Stimulated activated CD8-positive, alpha-beta memory T cell treated with anti-CD3 and anti-CD28 coated beads, Interleukin-4, amount 100 ng/mL, for 4 hours (primary cell): ENCODE measurements at regions not wholly inside any gene's neighbourhood (a gene's known extent, or its start where the extent isn't known, plus 50 kb on each side); places are given as distances from the start of the nearest gene placed in this dataset.
A peak's percentile ranks its signal among the peaks of the same experiment; 100 is the strongest.
"Not testable (repeated sequence)": the region's sequence is repeated elsewhere in the genome, so short reads cannot be mapped to it uniquely, and the experiment has no call there.

Source experiments
- DNase-seq, 2 donors: peaks; one replicate each; pipeline ENCODE4 v3.0.0-alpha.2; 2020; ENCODE audit warnings: low read depth in 2 of 2, low spot score in 1 of 2

GRCh38 chr12:9312406-9313392 lies 104.5 kb upstream of the PZP start:
- DNase-seq = not testable (repeated sequence)

- DNase-seq = not testable (repeated sequence)
Observed at GRCh38 chr12:9311454-9311853, 103.3 kb upstream of the PZP start.

- not testable (repeated sequence) for DNase-seq
Observed at GRCh38 chr12:9310645-9311044, 102.5 kb upstream of the PZP start.

GRCh38 chr12:9309749-9310148 lies 101.6 kb upstream of the PZP start:
- DNase-seq = not testable (repeated sequence)

GRCh38 chr12:9308745-9309144 lies 100.5 kb upstream of the PZP start:
- DNase-seq = not testable (repeated sequence)

GRCh38 chr12:9308163-9308562 lies 100.0 kb upstream of the PZP start:
- DNase-seq = not testable (repeated sequence)

GRCh38 chr12:9307255-9307654 lies 99.1 kb upstream of the PZP start:
- not testable (repeated sequence) for DNase-seq

GRCh38 chr12:9306004-9306403 lies 97.8 kb upstream of the PZP start:
- not testable (repeated sequence) for DNase-seq

- DNase-seq = not testable (repeated sequence)
Observed at GRCh38 chr12:9304540-9304939, 96.3 kb upstream of the PZP start.

GRCh38 chr12:9295872-9296271 lies 87.7 kb upstream of the PZP start:
- not testable (repeated sequence) for DNase-seq

- DNase-seq = not testable (repeated sequence)
Observed at GRCh38 chr12:9294072-9294620, 86.0 kb upstream of the PZP start.

- DNase-seq = not testable (repeated sequence)
Observed at GRCh38 chr12:9293391-9293790, 85.2 kb upstream of the PZP start.

- not testable (repeated sequence) for DNase-seq
Observed at GRCh38 chr12:9289984-9290383, 81.8 kb upstream of the PZP start.

GRCh38 chr12:9284724-9285123 lies 76.5 kb upstream of the PZP start:
- DNase-seq = not testable (repeated sequence)

GRCh38 chr12:9284197-9284596 lies 76.0 kb upstream of the PZP start:
- not testable (repeated sequence) for DNase-seq

- peak; percentile 38 to 60 for DNase-seq
Observed at GRCh38 chr12:9283346-9284095, 75.3 kb upstream of the PZP start.

GRCh38 chr12:9276990-9277389 lies 68.8 kb upstream of the PZP start:
- DNase-seq = no peak

- DNase-seq = no peak
Observed at GRCh38 chr12:9273276-9273675, 65.1 kb upstream of the PZP start.

- DNase-seq = no peak
Observed at GRCh38 chr12:9271875-9272274, 63.7 kb upstream of the PZP start.

GRCh38 chr12:9264546-9264945 lies 56.4 kb upstream of the PZP start:
- DNase-seq = no peak

GRCh38 chr12:9260931-9261330 lies 52.7 kb upstream of the PZP start:
- no peak for DNase-seq

- no peak for DNase-seq
Observed at GRCh38 chr12:9258676-9259075, 50.5 kb upstream of the PZP start.
